ENCODE measurements at regions not wholly inside any gene's neighbourhood (a gene's known extent, or its start where the extent isn't known, plus 50 kb on each side); places are given as distances from the start of the nearest gene placed in this dataset.

DNA sequence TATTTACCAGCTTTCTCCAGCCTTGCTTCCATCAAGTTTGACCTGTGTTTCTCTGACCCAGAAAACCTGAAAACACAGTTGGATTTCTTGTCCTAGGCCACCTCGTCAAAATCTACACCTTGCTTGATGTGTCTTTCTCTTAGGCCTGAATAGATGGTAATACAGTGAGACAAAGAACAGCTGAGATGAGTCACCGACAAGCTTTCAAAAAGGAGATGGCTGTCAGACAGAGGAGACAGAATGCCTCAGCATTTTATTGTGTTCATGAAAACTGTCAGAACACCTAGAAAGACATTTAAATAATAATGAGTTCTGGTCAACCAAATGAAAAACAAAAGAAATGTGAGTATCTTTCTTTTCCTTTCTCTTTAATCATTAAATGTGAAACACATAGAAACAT, 119.7 kb upstream of the SORCS1 start:
- no peak for DNase-seq (ENCODE audit: low spot score)
- no peak for TF ChIP-seq CTCF (IDR thresholded peaks at IDR 0.05; ENCODE audit: extremely low read depth, missing control alignments)

DNA sequence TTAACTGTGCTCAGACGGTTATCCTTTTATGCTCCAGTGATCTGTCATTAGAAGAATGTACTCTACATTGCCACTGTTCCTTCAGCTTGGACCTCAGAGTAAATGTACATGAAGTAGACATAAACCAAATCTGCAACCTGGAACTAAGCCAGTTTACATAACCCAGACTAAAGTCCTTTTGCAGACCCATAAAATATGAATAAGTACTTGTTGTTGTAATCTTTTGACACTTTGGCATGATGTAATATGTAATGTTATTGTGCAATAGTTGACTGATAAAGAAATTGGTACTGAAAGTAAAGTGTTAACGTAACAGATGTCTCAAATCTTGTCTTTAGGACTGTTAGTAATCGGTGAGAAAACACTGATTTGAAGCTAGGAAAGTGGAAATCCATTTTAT, 115.8 kb upstream of the SORCS1 start:
- no peak for DNase-seq (ENCODE audit: low spot score)
- TF ChIP-seq CTCF (IDR thresholded peaks at IDR 0.05; ENCODE audit: extremely low read depth, missing control alignments): no peak

GRCh38 chr10:107277591-107277990, 113.1 kb upstream of the SORCS1 start:
- no peak for DNase-seq (ENCODE audit: low spot score)
- no peak for TF ChIP-seq CTCF (IDR thresholded peaks at IDR 0.05; ENCODE audit: extremely low read depth, missing control alignments)

DNA sequence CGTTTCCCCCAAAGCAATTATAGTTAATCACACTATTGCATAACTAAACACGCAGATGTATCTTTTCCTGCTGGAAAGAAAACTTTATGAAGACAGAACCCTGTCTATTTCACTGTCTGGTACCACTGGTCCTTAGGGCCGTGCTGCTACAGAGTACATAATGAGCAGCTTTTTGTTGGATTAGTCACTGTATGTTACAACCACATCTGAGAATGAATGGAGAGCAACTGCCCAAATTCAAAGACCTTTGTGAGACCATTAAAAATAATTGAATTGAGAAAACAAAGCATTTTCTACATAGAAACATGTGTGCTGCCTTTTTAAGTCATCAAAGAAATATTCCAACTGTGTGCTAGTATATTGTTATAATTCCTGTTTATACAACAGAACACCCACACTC, 111.3 kb upstream of the SORCS1 start:
- no peak for DNase-seq (ENCODE audit: low spot score)
- no peak for TF ChIP-seq CTCF (IDR thresholded peaks at IDR 0.05; ENCODE audit: extremely low read depth, missing control alignments)

DNA sequence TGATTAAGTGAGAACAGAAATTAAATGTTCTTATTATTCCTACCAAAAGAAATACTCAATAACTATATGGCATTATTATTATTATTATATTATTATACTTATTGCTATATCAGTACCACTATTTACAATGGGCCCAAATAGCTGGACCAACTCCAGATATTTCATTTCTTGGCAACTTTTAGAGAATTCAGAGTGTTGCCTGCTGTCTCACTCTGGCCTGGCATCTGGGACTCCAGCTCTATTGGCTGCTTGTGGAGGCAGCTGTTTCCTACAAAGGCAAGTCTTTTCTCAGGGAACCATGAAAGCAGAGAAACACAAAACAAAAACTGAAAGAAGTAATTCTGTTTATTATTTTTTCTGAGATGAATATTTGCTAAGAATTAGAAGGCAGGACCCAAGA, 105.1 kb upstream of the SORCS1 start:
- no peak for DNase-seq (ENCODE audit: low spot score)
- no peak for TF ChIP-seq CTCF (IDR thresholded peaks at IDR 0.05; ENCODE audit: extremely low read depth, missing control alignments)

GRCh38 chr10:107264742-107265141, 100.2 kb upstream of the SORCS1 start:
- DNase-seq (ENCODE audit: low spot score): no peak
- TF ChIP-seq CTCF (IDR thresholded peaks at IDR 0.05; ENCODE audit: extremely low read depth, missing control alignments): peak; percentile 19

- TF ChIP-seq CTCF (IDR thresholded peaks at IDR 0.05; ENCODE audit: extremely low read depth, missing control alignments): no peak
- no peak for DNase-seq (ENCODE audit: low spot score)
Measured at GRCh38 chr10:107244122-107244521, 79.6 kb upstream of the SORCS1 start.

Measured in GM20000 (cell line).